ENCODE measurements at regions not wholly inside any gene's neighbourhood (a gene's known extent, or its start where the extent isn't known, plus 50 kb on each side); places are given as distances from the start of the nearest gene placed in this dataset.

DNA sequence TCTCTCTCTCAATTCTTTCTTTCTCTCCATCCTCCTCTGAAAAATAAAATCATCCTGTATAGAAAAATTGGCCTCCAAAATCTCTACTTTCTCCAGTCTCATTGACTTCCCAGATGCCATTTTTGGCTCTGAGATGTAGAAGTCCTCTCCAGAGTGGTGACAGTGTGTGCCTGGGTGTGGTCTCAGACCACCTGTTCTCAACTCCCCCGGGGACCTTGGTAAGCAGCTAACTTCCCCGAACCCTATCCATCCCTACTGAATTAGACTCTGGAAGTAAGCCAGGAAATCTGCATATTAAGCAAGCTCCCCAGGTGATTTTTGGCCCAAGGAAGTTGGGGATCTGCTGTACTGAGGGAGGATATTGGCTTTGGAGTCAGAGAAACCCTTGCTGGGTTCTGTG is 120.5 kb downstream of the WDR11 start:
- TF ChIP-seq EZH2 (IDR thresholded peaks at IDR 0.05; ENCODE audit: borderline replicate concordance, low read length) = no peak
- TF ChIP-seq CTCF (IDR thresholded peaks at IDR 0.05; ENCODE audit: low read length) = no peak
